Gastroesophageal sphincter (tissue), 3 donors: ENCODE measurements at regions not wholly inside any gene's neighbourhood (a gene's known extent, or its start where the extent isn't known, plus 50 kb on each side); places are given as distances from the start of the nearest gene placed in this dataset.

Experiments used
- CTCF ChIP-seq, 4 experiments: fragments of 200-600 bp in 2 of 4; fragments of 450-650 bp in 2 of 4; sonication (generic) in 1 of 4; IDR thresholded peaks; one replicate each; pipeline ENCODE4 v1.5.1; 2017 to 2019; ENCODE audit warnings: antibody characterized with exemption in 4 of 4, mild to moderate bottlenecking in 2 of 4, moderate library complexity in 2 of 4
- POLR2A ChIP-seq, 2 donors: fragments of 450-650 bp; IDR thresholded peaks; one replicate each; pipeline ENCODE4 v1.6.1; 2017; ENCODE audit warnings: antibody characterized with exemption in 2 of 2, mild to moderate bottlenecking in 2 of 2, moderate library complexity in 1 of 2
- POLR2AphosphoS5 ChIP-seq: sonication (generic); formaldehyde crosslinking; IDR thresholded peaks from one replicate; pipeline ENCODE4 v1.6.1; 2017; ENCODE audit warnings: antibody characterized with exemption

GRCh38 chr6:71029555-71029954 is 72.7 kb upstream of the B3GAT2 start:
- TF ChIP-seq CTCF (IDR thresholded peaks at IDR 0.05), result no peak
- TF ChIP-seq POLR2A (IDR thresholded peaks at IDR 0.05), result no peak
- TF ChIP-seq POLR2AphosphoS5, result no peak
